Naive thymus-derived CD4-positive, alpha-beta T cell (primary cell): ENCODE measurements at regions not wholly inside any gene's neighbourhood (a gene's known extent, or its start where the extent isn't known, plus 50 kb on each side); places are given as distances from the start of the nearest gene placed in this dataset.
A peak's percentile ranks its signal among the peaks of the same experiment; 100 is the strongest.

Experiments
- ATAC-seq: fragments of 150-1000 bp; cut with Tn5 transposase; 2 replicates; pipeline ENCODE4 v1.10.0; 2021; ENCODE audit warnings: mild to moderate bottlenecking, moderate library complexity
- CTCF ChIA-PET: fragments of 350-600 bp; sonication (Branson Sonifier 250); formaldehyde crosslinking; loops from one replicate; lab custom pipeline; 2021; ENCODE audit warnings: antibody characterized with exemption; lab: Charles Lee
- POLR2A ChIA-PET: fragments of 350-600 bp; sonication (Branson Sonifier 250); formaldehyde crosslinking; loops from one replicate; lab custom pipeline; 2021; ENCODE audit warnings: antibody characterized with exemption, inconsistent platforms; lab: Charles Lee
- DNase-seq, 9 donors: peaks; one replicate each; pipeline versions ENCODE4 v3.0.0 to v3.0.0-alpha.2; 2020 to 2022; ENCODE audit warnings: mixed read lengths in 1 of 9
- H3K27ac ChIP-seq: one replicate; pipeline ENCODE4 v1.7.0; 2013; ENCODE audit warnings: mild to moderate bottlenecking, low read depth, low read length, moderate library complexity
- H3K27me3 ChIP-seq, 2 donors: one replicate each; pipeline ENCODE4 v1.7.0; 2013; ENCODE audit warnings: low read length in 2 of 2, mild to moderate bottlenecking in 2 of 2, moderate library complexity in 2 of 2; ENCODE audit not compliant: control insufficient read depth in 2 of 2, insufficient read depth in 2 of 2
- H3K36me3 ChIP-seq, 3 experiments: 1 replicate in 2 of 3; 2 replicates in 1 of 3; pipeline ENCODE4 v1.7.0; 2013; ENCODE audit warnings: low read length in 3 of 3, mild to moderate bottlenecking in 3 of 3, moderate library complexity in 1 of 3; ENCODE audit not compliant: insufficient read depth in 3 of 3, control insufficient read depth in 2 of 3
- H3K4me1 ChIP-seq, 2 donors: one replicate each; pipeline ENCODE4 v1.7.0; 2013; ENCODE audit warnings: low read length in 2 of 2, mild to moderate bottlenecking in 2 of 2, moderate library complexity in 1 of 2; ENCODE audit not compliant: control insufficient read depth in 2 of 2, insufficient read depth in 2 of 2
- H3K4me3 ChIP-seq: 2 replicates; pipeline ENCODE4 v1.7.0; 2013; ENCODE audit warnings: mild to moderate bottlenecking, low read length
- H3K9me3 ChIP-seq, 3 experiments: 1 replicate in 2 of 3; 2 replicates in 1 of 3; pipeline ENCODE4 v1.7.0; 2013; ENCODE audit warnings: low read length in 3 of 3; ENCODE audit not compliant: control insufficient read depth in 2 of 3
- H3K27ac Mint-ChIP-seq, 9 donors: one replicate each; pipeline ENCODE4 v1.8.0; 2020 to 2022; ENCODE audit warnings: mixed read lengths in 9 of 9, mild to moderate bottlenecking in 8 of 9, moderate library complexity in 5 of 9, inconsistent platforms in 2 of 9
- H3K27me3 Mint-ChIP-seq, 5 donors: one replicate each; pipeline ENCODE4 v1.8.0; 2021 to 2022; ENCODE audit warnings: mixed read lengths in 5 of 5, mild to moderate bottlenecking in 1 of 5
- H3K36me3 Mint-ChIP-seq, 5 donors: one replicate each; pipeline ENCODE4 v1.8.0; 2020 to 2022; ENCODE audit warnings: mixed read lengths in 5 of 5, mild to moderate bottlenecking in 3 of 5, inconsistent platforms in 1 of 5
- H3K4me1 Mint-ChIP-seq, 7 donors: one replicate each; pipeline ENCODE4 v1.8.0; 2020 to 2022; ENCODE audit warnings: mixed read lengths in 7 of 7, mild to moderate bottlenecking in 3 of 7, inconsistent platforms in 1 of 7
- H3K4me3 Mint-ChIP-seq, 10 donors: one replicate each; pipeline ENCODE4 v1.8.0; 2020 to 2022; ENCODE audit warnings: mild to moderate bottlenecking in 10 of 10, mixed read lengths in 10 of 10, moderate library complexity in 6 of 10, inconsistent platforms in 2 of 10
- H3K9me3 Mint-ChIP-seq, 11 donors: one replicate each; pipeline ENCODE4 v1.8.0; 2020 to 2022; ENCODE audit warnings: mixed read lengths in 11 of 11, mild to moderate bottlenecking in 4 of 11, inconsistent platforms in 1 of 11, moderate library complexity in 1 of 11
- intact Hi-C, 2 donors: fragments of 100-400 bp; cut with micrococcal nuclease; formaldehyde crosslinking; loops; one replicate each; pipeline ENCODE4 v1.15.1; 2023

DNA sequence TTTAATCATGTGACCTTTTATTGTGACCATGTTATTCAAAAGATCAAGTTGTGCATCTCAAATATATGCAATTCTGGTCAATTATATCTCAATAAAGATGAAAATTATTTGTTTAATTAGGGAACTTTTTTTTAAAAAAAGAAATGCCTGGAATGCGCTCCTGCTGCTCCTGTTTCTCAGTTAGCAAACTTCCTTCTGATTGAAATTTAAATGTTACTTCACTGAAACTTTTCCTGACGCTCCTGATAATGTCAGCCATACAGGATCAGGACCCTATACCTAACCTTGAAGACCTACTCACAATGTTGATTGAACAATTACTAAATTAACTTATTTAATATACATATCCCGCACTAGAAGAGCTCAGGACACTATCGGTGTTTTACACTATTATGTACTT, 190.4 kb downstream of the MACC1 start:
- no peak for ATAC-seq
- Mint-ChIP-seq H3K4me3 (no peak overlapping the region), H3K27ac (no peak overlapping the region), H3K27me3 (no peaks in the 10 kb centered on the region), H3K36me3 (no peaks in the 10 kb centered on the region), H3K9me3 (peaks cover 0 to 11% (median 2%) of the 10 kb centered on the region in 11 donors), H3K4me1 (peaks cover 0 to 2% (median 0%) of the 10 kb centered on the region in 7 donors)
- Histone ChIP-seq H3K27me3 (no peaks in the 10 kb centered on the region), H3K27ac (no peak overlapping the region), H3K36me3 (no peaks in the 10 kb centered on the region), H3K4me1 (no peaks in the 10 kb centered on the region), H3K9me3 (no peaks in the 10 kb centered on the region), H3K4me3 (no peak overlapping the region)
- intact Hi-C loops = no loop called here
- no peak for DNase-seq
- CTCF ChIA-PET = no interaction called here
- POLR2A ChIA-PET = no interaction called here

DNA sequence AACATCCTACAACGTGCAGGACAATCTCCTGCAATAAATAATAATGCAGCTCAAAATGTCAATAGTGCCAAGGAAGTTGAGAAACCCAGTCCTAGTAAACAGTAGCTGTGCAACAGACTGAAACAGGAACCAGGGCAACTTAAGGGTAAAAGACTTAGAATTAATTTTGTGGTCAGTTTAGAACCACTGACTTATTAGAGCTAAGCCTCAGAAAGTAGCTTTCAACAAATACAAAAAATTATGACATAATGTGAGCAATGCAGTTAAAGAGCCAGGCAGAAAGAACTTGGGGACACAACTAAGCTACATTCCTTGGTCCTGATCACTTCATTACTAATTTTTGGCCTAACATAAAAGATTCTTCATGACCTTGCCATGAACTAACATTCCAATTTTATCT, 195.4 kb downstream of the MACC1 start:
- DNase-seq = no peak
- H3K27me3 ChIP-seq = no peaks in the 10 kb centered on the region
- Mint-ChIP-seq H3K4me1 (no peaks in the 10 kb centered on the region), H3K36me3 (no peaks in the 10 kb centered on the region), H3K9me3 (peaks cover 0 to 27% (median 2%) of the 10 kb centered on the region in 11 donors), H3K4me3 (no peak overlapping the region), H3K27me3 (no peaks in the 10 kb centered on the region), H3K27ac (no peak overlapping the region)
- no peaks in the 10 kb centered on the region for H3K9me3 ChIP-seq
- H3K27ac ChIP-seq = no peak overlapping the region
- intact Hi-C loops = no loop called here
- ChIA-PET POLR2A (no interaction called here), CTCF (no interaction called here)
- no peaks in the 10 kb centered on the region for H3K36me3 ChIP-seq
- H3K4me1 ChIP-seq = no peaks in the 10 kb centered on the region
- ATAC-seq = peak; percentile 61
- no peak overlapping the region for H3K4me3 ChIP-seq

DNA sequence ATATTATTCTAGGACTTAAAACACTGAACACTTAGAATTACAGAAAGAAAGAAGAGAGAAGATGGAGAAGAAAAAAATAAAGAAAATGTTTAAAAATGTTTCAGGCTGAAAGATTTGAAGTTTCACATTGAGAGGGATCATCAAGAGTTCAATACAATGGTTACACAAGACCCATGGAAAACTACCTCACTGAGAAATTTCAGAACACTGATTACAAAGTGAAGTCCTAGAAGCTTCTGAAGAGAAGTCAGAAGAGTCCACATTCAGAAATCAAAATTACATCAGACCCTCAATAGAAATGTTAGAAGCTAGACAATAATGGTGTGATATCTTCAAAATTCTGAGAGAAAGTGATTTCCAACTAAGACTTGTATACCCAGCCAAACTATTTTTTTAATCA, 196.1 kb downstream of the MACC1 start:
- ATAC-seq (no peak), DNase-seq (no peak)
- H3K27ac Mint-ChIP-seq = no peak overlapping the region
- H3K4me3 ChIP-seq = no peak overlapping the region
- H3K27ac ChIP-seq = no peak overlapping the region
- H3K36me3 ChIP-seq = no peaks in the 10 kb centered on the region
- intact Hi-C loops = no loop called here
- no peaks in the 10 kb centered on the region for H3K9me3 ChIP-seq
- H3K27me3 Mint-ChIP-seq = no peaks in the 10 kb centered on the region
- POLR2A ChIA-PET = no interaction called here
- no peaks in the 10 kb centered on the region for H3K4me1 Mint-ChIP-seq
- peaks cover 0 to 27% (median 1%) of the 10 kb centered on the region in 11 donors for H3K9me3 Mint-ChIP-seq
- H3K27me3 ChIP-seq = no peaks in the 10 kb centered on the region
- H3K4me1 ChIP-seq = no peaks in the 10 kb centered on the region
- H3K36me3 Mint-ChIP-seq = no peaks in the 10 kb centered on the region
- H3K4me3 Mint-ChIP-seq = no peak overlapping the region
- CTCF ChIA-PET = no interaction called here

DNA sequence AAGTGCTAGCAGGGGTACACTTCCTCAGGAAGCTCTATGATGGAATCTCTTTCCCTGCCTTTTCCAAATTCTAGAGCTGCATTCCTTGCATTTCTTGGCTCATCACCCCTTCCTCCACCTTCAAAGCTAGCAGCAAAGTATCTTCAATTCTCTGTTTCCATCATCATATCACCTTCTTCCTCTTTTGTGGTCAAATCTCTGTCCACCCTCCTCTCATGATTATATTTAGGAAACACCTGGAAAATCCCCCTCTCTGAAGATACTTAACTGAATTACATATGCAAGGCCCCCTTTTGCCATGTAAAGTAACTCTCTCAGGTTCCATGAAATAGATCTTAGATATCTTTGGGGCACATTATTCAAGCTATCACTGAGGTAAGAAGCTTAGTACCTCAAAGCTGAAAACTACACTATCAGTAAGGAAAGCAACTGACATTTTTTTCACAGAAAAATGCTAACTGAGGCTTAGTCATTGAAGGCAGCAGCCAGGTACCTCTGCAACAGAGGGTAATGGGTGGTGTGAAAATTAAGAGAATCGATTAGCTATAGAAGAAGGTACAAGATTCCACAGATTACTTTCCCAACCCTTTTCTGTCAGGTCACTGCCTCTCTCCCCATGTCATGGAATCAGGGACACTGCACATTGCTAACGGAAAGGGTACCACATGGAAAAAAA, 197.3 kb downstream of the MACC1 start:
- Mint-ChIP-seq H3K4me1 (no peaks in the 10 kb centered on the region), H3K27ac (no peak overlapping the region), H3K36me3 (no peaks in the 10 kb centered on the region), H3K27me3 (no peaks in the 10 kb centered on the region), H3K4me3 (no peak overlapping the region), H3K9me3 (peaks cover 0 to 21% (median 0%) of the 10 kb centered on the region in 11 donors)
- POLR2A ChIA-PET = no interaction called here
- intact Hi-C loops = no loop called here
- Histone ChIP-seq H3K4me3 (no peak overlapping the region), H3K27ac (no peak overlapping the region), H3K27me3 (no peaks in the 10 kb centered on the region), H3K36me3 (no peaks in the 10 kb centered on the region), H3K4me1 (no peaks in the 10 kb centered on the region), H3K9me3 (no peaks in the 10 kb centered on the region)
- ATAC-seq = no peak
- CTCF ChIA-PET = no interaction called here
- DNase-seq = no peak

DNA sequence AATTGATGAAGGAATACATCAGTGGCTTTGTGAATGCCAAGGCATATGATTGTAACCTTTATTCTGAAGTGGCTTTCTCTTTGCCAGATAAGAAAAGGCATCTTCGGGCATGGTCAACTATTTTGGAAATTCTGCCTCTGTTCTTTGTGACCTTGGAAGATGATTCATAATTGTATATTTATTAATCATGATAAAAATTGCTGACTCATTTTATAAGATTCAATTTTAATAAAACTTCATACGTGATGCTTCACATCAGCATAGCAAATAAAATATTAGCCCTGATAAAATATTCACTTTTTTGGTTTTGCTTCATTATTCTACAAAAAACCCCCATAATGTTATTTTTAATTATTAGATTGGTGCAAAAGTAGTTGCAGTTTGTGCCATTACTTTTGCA, 200.5 kb downstream of the MACC1 start:
- H3K4me1 ChIP-seq = no peaks in the 10 kb centered on the region
- ChIA-PET CTCF (no interaction called here), POLR2A (no interaction called here)
- intact Hi-C loops = no loop called here
- H3K27ac Mint-ChIP-seq = no peak overlapping the region
- no peaks in the 10 kb centered on the region for H3K36me3 Mint-ChIP-seq
- ATAC-seq (no peak), DNase-seq (no peak)
- no peak overlapping the region for H3K4me3 Mint-ChIP-seq
- peaks cover 0 to 16% (median 0%) of the 10 kb centered on the region in 11 donors for H3K9me3 Mint-ChIP-seq
- no peak overlapping the region for H3K27ac ChIP-seq
- no peaks in the 10 kb centered on the region for H3K9me3 ChIP-seq
- H3K27me3 Mint-ChIP-seq = no peaks in the 10 kb centered on the region
- no peaks in the 10 kb centered on the region for H3K27me3 ChIP-seq
- H3K4me3 ChIP-seq = no peak overlapping the region
- H3K4me1 Mint-ChIP-seq = no peaks in the 10 kb centered on the region
- no peaks in the 10 kb centered on the region for H3K36me3 ChIP-seq

DNA sequence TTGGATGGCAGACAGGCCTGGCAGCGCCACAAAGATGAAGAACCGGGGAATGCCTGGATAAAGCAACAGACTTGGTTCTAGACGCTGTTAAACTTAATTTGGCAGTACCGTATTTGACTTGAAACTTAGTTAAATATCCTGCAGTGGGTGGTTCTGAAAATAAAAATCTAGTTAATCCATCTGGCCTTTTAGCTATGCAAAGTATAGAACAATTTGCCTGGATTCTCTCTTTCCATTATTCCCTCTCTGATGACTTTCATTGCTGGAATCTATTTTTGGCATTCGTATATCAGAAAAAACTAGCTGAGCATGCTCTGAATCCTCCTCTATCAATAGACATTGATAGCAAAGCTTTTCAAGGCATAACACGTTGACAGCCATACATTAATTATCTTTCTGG, 203.6 kb downstream of the MACC1 start:
- H3K9me3 Mint-ChIP-seq = peaks cover 0 to 4% (median 0%) of the 10 kb centered on the region in 11 donors
- Histone ChIP-seq H3K36me3 (no peaks in the 10 kb centered on the region), H3K27me3 (no peaks in the 10 kb centered on the region), H3K27ac (no peak overlapping the region), H3K4me1 (no peaks in the 10 kb centered on the region), H3K4me3 (no peak overlapping the region), H3K9me3 (no peaks in the 10 kb centered on the region)
- no peaks in the 10 kb centered on the region for H3K36me3 Mint-ChIP-seq
- ATAC-seq (no peak), DNase-seq (no peak)
- H3K27me3 Mint-ChIP-seq = no peaks in the 10 kb centered on the region
- intact Hi-C loops = no loop called here
- ChIA-PET CTCF (no interaction called here), POLR2A (no interaction called here)
- no peak overlapping the region for H3K4me3 Mint-ChIP-seq
- H3K4me1 Mint-ChIP-seq = no peaks in the 10 kb centered on the region
- H3K27ac Mint-ChIP-seq = no peak overlapping the region

DNA sequence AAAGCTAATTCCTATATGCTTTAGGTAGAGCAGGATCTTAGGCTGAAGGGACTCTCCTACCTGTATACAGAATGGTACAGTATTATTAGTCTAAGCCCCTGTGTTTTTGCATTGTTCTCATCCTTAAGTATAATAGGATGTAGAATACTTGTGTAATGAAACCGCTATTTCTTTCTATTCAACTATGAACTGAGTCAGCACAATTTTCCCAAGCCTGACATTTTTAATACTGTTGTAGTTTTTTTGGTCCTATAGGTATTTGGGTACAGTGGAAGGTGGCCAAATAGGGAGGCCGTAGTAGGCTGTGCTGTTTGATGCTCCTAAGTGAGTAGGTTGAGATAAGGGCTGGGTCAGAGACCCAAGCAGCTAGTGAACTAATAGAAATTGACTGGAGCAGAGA, 205.1 kb downstream of the MACC1 start:
- intact Hi-C loops = no loop called here
- Histone ChIP-seq H3K4me3 (no peak overlapping the region), H3K27ac (no peak overlapping the region), H3K36me3 (no peaks in the 10 kb centered on the region), H3K27me3 (no peaks in the 10 kb centered on the region), H3K9me3 (no peaks in the 10 kb centered on the region), H3K4me1 (no peaks in the 10 kb centered on the region)
- Mint-ChIP-seq H3K36me3 (no peaks in the 10 kb centered on the region), H3K4me1 (no peaks in the 10 kb centered on the region), H3K4me3 (no peak overlapping the region), H3K9me3 (peaks cover 0 to 6% (median 0%) of the 10 kb centered on the region in 11 donors), H3K27me3 (no peaks in the 10 kb centered on the region), H3K27ac (no peak overlapping the region)
- CTCF ChIA-PET = no interaction called here
- no peak for DNase-seq
- no peak for ATAC-seq
- POLR2A ChIA-PET = no interaction called here
